Dedifferentiated amniotic fluid mesenchymal stem cell (primary cell): ENCODE measurements at regions not wholly inside any gene's neighbourhood (a gene's known extent, or its start where the extent isn't known, plus 50 kb on each side); places are given as distances from the start of the nearest gene placed in this dataset.

ENCODE experiments used
- DNase-seq: peaks from one replicate; pipeline ENCODE4 v3.0.0-alpha.2; 2016; ENCODE audit errors: extremely low spot score

GRCh38 chr9:26567976-26568375 lies 324.6 kb downstream of the CAAP1 start:
- no peak for DNase-seq

- no peak for DNase-seq
Measured at GRCh38 chr9:26566141-26566540, 326.5 kb downstream of the CAAP1 start.

GRCh38 chr9:26565118-26565517 lies 327.5 kb downstream of the CAAP1 start:
- DNase-seq: no peak

- DNase-seq: no peak
Measured at GRCh38 chr9:26562338-26562737, 330.3 kb downstream of the CAAP1 start.

- DNase-seq: no peak
Measured at GRCh38 chr9:26561928-26562327, 330.7 kb downstream of the CAAP1 start.

GRCh38 chr9:26559506-26559905 lies 333.1 kb downstream of the CAAP1 start:
- no peak for DNase-seq

- no peak for DNase-seq
Measured at GRCh38 chr9:26551971-26552370, 340.6 kb downstream of the CAAP1 start.

- no peak for DNase-seq
Measured at GRCh38 chr9:26551451-26551850, 341.2 kb downstream of the CAAP1 start.

GRCh38 chr9:26548781-26549290 lies 343.8 kb downstream of the CAAP1 start:
- no peak for DNase-seq

GRCh38 chr9:26539867-26540493 lies 352.6 kb downstream of the CAAP1 start:
- no peak for DNase-seq

GRCh38 chr9:26537211-26537610 lies 355.4 kb downstream of the CAAP1 start:
- no peak for DNase-seq

- no peak for DNase-seq
Measured at GRCh38 chr9:26535151-26535550, 357.5 kb downstream of the CAAP1 start.

GRCh38 chr9:26530841-26531240 lies 361.8 kb downstream of the CAAP1 start:
- no peak for DNase-seq

- DNase-seq: no peak
Measured at GRCh38 chr9:26527931-26528330, 364.7 kb downstream of the CAAP1 start.

- no peak for DNase-seq
Measured at GRCh38 chr9:26524267-26524666, 368.3 kb downstream of the CAAP1 start.

- no peak for DNase-seq
Measured at GRCh38 chr9:26523577-26523976, 369.0 kb downstream of the CAAP1 start.

- no peak for DNase-seq
Measured at GRCh38 chr9:26520141-26520540, 372.5 kb downstream of the CAAP1 start.

GRCh38 chr9:26516773-26517343 lies 375.7 kb downstream of the CAAP1 start:
- no peak for DNase-seq

- no peak for DNase-seq
Measured at GRCh38 chr9:26513730-26514129, 378.9 kb downstream of the CAAP1 start.

- no peak for DNase-seq
Measured at GRCh38 chr9:26510137-26510536, 382.5 kb downstream of the CAAP1 start.

- no peak for DNase-seq
Measured at GRCh38 chr9:26508897-26509296, 383.7 kb downstream of the CAAP1 start.

GRCh38 chr9:26504057-26504456 lies 388.5 kb downstream of the CAAP1 start:
- DNase-seq: no peak

- DNase-seq: no peak
Measured at GRCh38 chr9:26502311-26502710, 390.3 kb downstream of the CAAP1 start.

GRCh38 chr9:26500471-26500870 lies 392.1 kb downstream of the CAAP1 start:
- no peak for DNase-seq
